CD4-positive, alpha-beta memory T cell (primary cell): ENCODE measurements at regions not wholly inside any gene's neighbourhood (a gene's known extent, or its start where the extent isn't known, plus 50 kb on each side); places are given as distances from the start of the nearest gene placed in this dataset.

ENCODE experiments used
- CTCF ChIA-PET: fragments of 350-600 bp; sonication (Branson Sonifier 250); formaldehyde crosslinking; loops from one replicate; lab custom pipeline; 2021; ENCODE audit warnings: inconsistent platforms; ENCODE audit not compliant: partially characterized antibody; lab: Charles Lee
- POLR2A ChIA-PET: fragments of 350-600 bp; sonication (Branson Sonifier 250); formaldehyde crosslinking; loops from one replicate; lab custom pipeline; 2021; ENCODE audit not compliant: partially characterized antibody; lab: Charles Lee
- DNase-seq, 5 donors: peaks; one replicate each; pipeline versions ENCODE4 v3.0.0 to v3.0.0-alpha.2; 2020 to 2022; ENCODE audit warnings: mixed read lengths in 1 of 5
- H3K27ac ChIP-seq: one replicate; pipeline ENCODE4 v1.7.0; 2013; ENCODE audit warnings: low read depth, low read length
- H3K27me3 ChIP-seq: 2 replicates; pipeline ENCODE4 v1.7.0; 2013; ENCODE audit warnings: mild to moderate bottlenecking, low read length, moderate library complexity; ENCODE audit not compliant: insufficient read depth
- H3K36me3 ChIP-seq: 2 replicates; pipeline ENCODE4 v1.7.0; 2013; ENCODE audit warnings: mild to moderate bottlenecking, low read length, moderate library complexity; ENCODE audit not compliant: insufficient read depth
- H3K4me1 ChIP-seq: 2 replicates; pipeline ENCODE4 v1.7.0; 2013; ENCODE audit warnings: mild to moderate bottlenecking, low read length, moderate library complexity; ENCODE audit not compliant: insufficient read depth
- H3K4me3 ChIP-seq, 2 donors: one replicate each; pipeline ENCODE4 v1.7.0; 2013; ENCODE audit warnings: low read length in 2 of 2, mild to moderate bottlenecking in 1 of 2
- H3K9me3 ChIP-seq, 2 donors: one replicate each; pipeline ENCODE4 v1.7.0; 2013; ENCODE audit warnings: low read length in 2 of 2, control low read depth in 1 of 2; ENCODE audit not compliant: control insufficient read depth in 1 of 2
- H3K27ac Mint-ChIP-seq, 7 donors: one replicate each; pipeline ENCODE4 v1.8.0; 2020 to 2021; ENCODE audit warnings: mixed read lengths in 7 of 7, mild to moderate bottlenecking in 6 of 7, inconsistent platforms in 3 of 7, moderate library complexity in 3 of 7
- H3K27me3 Mint-ChIP-seq, 2 donors: one replicate each; pipeline ENCODE4 v1.8.0; 2020 to 2021; ENCODE audit warnings: mixed read lengths in 2 of 2
- H3K36me3 Mint-ChIP-seq, 2 donors: one replicate each; pipeline ENCODE4 v1.8.0; 2020 to 2021; ENCODE audit warnings: mixed read lengths in 2 of 2, inconsistent platforms in 1 of 2, mild to moderate bottlenecking in 1 of 2
- H3K4me1 Mint-ChIP-seq, 4 donors: one replicate each; pipeline ENCODE4 v1.8.0; 2020 to 2021; ENCODE audit warnings: mixed read lengths in 4 of 4, mild to moderate bottlenecking in 1 of 4
- H3K4me3 Mint-ChIP-seq, 8 donors: one replicate each; pipeline ENCODE4 v1.8.0; 2020 to 2021; ENCODE audit warnings: mixed read lengths in 8 of 8, mild to moderate bottlenecking in 7 of 8, moderate library complexity in 6 of 8, inconsistent platforms in 3 of 8
- H3K9me3 Mint-ChIP-seq, 8 donors: one replicate each; pipeline ENCODE4 v1.8.0; 2020 to 2021; ENCODE audit warnings: mixed read lengths in 8 of 8, mild to moderate bottlenecking in 5 of 8, inconsistent platforms in 3 of 8, moderate library complexity in 1 of 8
- intact Hi-C: fragments of 100-400 bp; cut with micrococcal nuclease; formaldehyde crosslinking; loops from one replicate; pipeline ENCODE4 v1.15.1; 2023

GRCh38 chr1:56298866-56299265 is 280.5 kb downstream of the PLPP3 start:
- CTCF ChIA-PET, result no interaction called here
- H3K27ac Mint-ChIP-seq, result no peak overlapping the region
- H3K27me3 Mint-ChIP-seq, result no peaks in the 10 kb centered on the region
- H3K9me3 ChIP-seq, result no peaks in the 10 kb centered on the region
- no peak overlapping the region for H3K4me3 Mint-ChIP-seq
- H3K9me3 Mint-ChIP-seq, result peaks cover 0 to 3% (median 0%) of the 10 kb centered on the region in 8 donors
- H3K36me3 Mint-ChIP-seq, result no peaks in the 10 kb centered on the region
- POLR2A ChIA-PET, result no interaction called here
- no peaks in the 10 kb centered on the region for H3K36me3 ChIP-seq
- DNase-seq, result no peak
- intact Hi-C loops, result no loop called here
- H3K27ac ChIP-seq, result no peak overlapping the region
- H3K4me3 ChIP-seq, result no peak overlapping the region
- no peaks in the 10 kb centered on the region for H3K4me1 ChIP-seq
- no peaks in the 10 kb centered on the region for H3K4me1 Mint-ChIP-seq
- no peaks in the 10 kb centered on the region for H3K27me3 ChIP-seq

DNA sequence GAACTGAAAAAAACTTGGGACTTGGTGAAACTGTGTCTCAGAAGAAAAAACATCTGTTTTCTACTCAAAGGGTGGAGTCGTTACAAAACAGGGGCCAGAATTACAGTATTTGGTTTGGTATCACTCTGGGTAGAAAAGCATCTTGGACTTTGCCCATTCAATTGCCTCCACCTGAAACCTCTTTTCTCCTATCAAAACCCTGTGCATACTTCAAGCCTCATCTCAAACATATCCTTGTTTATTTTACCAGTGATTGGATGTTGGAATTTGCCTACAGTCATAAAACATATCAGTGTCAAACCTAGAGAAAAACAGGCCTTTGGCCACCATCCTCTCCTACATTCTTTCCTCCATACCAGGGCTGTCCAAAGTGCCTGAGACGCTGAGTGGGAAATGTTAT is 281.5 kb downstream of the PLPP3 start:
- H3K27me3 ChIP-seq, result no peaks in the 10 kb centered on the region
- Mint-ChIP-seq H3K4me3 (no peak overlapping the region), H3K9me3 (peaks cover 0 to 3% (median 0%) of the 10 kb centered on the region in 8 donors), H3K4me1 (no peaks in the 10 kb centered on the region), H3K27ac (no peak overlapping the region), H3K36me3 (no peaks in the 10 kb centered on the region), H3K27me3 (no peaks in the 10 kb centered on the region)
- CTCF ChIA-PET, result no interaction called here
- no peaks in the 10 kb centered on the region for H3K9me3 ChIP-seq
- H3K27ac ChIP-seq, result no peak overlapping the region
- POLR2A ChIA-PET, result no interaction called here
- no peaks in the 10 kb centered on the region for H3K4me1 ChIP-seq
- DNase-seq, result no peak
- H3K4me3 ChIP-seq, result no peak overlapping the region
- intact Hi-C loops, result no loop called here
- no peaks in the 10 kb centered on the region for H3K36me3 ChIP-seq

DNA sequence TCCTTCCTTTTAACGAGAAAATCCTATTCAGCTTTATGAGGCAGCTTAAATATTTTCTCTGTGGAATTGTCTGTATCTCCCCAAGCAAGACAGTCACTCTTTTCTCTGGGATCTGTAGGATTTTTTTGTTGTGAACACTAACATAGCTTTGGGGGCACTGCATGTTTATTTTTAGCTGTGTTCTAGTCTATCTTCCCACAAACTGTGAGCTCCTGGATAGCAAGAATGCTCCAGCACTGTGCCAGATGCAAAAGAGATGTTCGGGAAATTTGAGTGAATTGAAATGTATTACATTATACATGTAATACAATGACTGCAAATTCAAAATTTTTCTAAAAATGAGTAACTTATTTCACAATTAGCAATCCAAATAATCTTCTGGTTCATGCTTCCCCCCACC is 282.2 kb downstream of the PLPP3 start:
- ChIA-PET POLR2A (no interaction called here), CTCF (no interaction called here)
- H3K27me3 ChIP-seq, result no peaks in the 10 kb centered on the region
- no peaks in the 10 kb centered on the region for H3K9me3 ChIP-seq
- no peak overlapping the region for H3K4me3 Mint-ChIP-seq
- H3K27ac ChIP-seq, result no peak overlapping the region
- H3K9me3 Mint-ChIP-seq, result peaks cover 0 to 3% (median 0%) of the 10 kb centered on the region in 8 donors
- no peaks in the 10 kb centered on the region for H3K36me3 ChIP-seq
- no peaks in the 10 kb centered on the region for H3K4me1 ChIP-seq
- no peaks in the 10 kb centered on the region for H3K27me3 Mint-ChIP-seq
- intact Hi-C loops, result no loop called here
- H3K4me3 ChIP-seq, result no peak overlapping the region
- no peak for DNase-seq
- no peaks in the 10 kb centered on the region for H3K36me3 Mint-ChIP-seq
- no peaks in the 10 kb centered on the region for H3K4me1 Mint-ChIP-seq
- no peak overlapping the region for H3K27ac Mint-ChIP-seq

DNA sequence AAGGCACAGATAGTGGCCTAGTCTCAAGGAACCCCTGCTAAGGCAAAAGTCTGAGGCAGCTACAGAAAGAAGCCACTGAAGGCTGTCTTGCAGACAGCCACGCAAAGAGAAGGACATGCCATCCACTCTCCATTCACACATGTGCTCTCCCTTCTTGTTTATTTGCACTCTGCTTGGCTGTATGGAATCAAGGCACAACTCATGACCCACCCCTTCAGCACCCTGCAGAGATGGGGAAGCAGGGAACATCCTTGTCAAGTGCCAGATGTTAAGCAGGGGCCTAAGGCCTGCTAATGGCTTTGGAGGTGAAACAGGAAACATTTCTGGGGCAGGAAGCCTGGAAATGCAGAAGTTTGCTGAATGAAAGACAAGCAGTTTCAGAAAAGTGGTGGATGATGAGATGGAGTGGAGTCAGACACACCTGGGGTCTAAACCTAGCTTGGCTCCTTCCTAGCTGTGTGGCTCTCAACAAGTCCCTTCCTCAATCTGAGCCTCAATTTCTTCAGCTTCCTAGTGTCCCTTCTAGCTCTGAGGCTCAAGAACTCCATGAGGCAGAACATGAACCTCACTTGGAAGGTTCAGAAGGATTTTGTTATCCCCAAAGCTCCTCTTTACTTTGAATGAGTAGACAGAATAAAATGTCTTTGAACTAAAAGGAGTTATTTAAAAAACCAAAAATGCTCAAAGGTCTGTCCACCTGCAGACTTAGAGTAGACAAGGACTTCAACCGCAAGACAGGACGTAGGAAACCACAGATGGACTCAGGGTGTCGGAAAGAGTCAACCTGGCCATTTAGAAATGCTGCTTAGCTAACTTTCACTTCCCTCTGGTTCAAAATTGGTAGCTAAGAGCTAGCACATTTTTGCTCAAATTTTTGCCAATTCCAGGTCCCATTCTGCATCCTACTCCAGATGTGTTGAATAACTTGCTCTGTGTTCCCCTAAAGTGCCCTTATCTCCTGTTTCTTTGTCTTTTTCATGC is 283.1 kb downstream of the PLPP3 start:
- H3K4me3 ChIP-seq, result no peak overlapping the region
- no peak overlapping the region for H3K27ac Mint-ChIP-seq
- intact Hi-C loops, result no loop called here
- H3K36me3 ChIP-seq, result no peaks in the 10 kb centered on the region
- ChIA-PET POLR2A (no interaction called here), CTCF (no interaction called here)
- H3K36me3 Mint-ChIP-seq, result no peaks in the 10 kb centered on the region
- H3K27me3 Mint-ChIP-seq, result no peaks in the 10 kb centered on the region
- no peak overlapping the region for H3K4me3 Mint-ChIP-seq
- H3K9me3 ChIP-seq, result no peaks in the 10 kb centered on the region
- no peaks in the 10 kb centered on the region for H3K4me1 ChIP-seq
- no peak for DNase-seq
- H3K27me3 ChIP-seq, result no peaks in the 10 kb centered on the region
- no peak overlapping the region for H3K27ac ChIP-seq
- peaks cover 0 to 3% (median 0%) of the 10 kb centered on the region in 8 donors for H3K9me3 Mint-ChIP-seq
- H3K4me1 Mint-ChIP-seq, result no peaks in the 10 kb centered on the region

- intact Hi-C loops, result no loop called here
- no peak overlapping the region for H3K4me3 Mint-ChIP-seq
- H3K4me1 Mint-ChIP-seq, result no peaks in the 10 kb centered on the region
- Histone ChIP-seq H3K4me1 (no peaks in the 10 kb centered on the region), H3K27ac (no peak overlapping the region), H3K36me3 (no peaks in the 10 kb centered on the region), H3K27me3 (no peaks in the 10 kb centered on the region), H3K9me3 (no peaks in the 10 kb centered on the region), H3K4me3 (no peak overlapping the region)
- H3K27ac Mint-ChIP-seq, result no peak overlapping the region
- ChIA-PET POLR2A (no interaction called here), CTCF (no interaction called here)
- H3K27me3 Mint-ChIP-seq, result no peaks in the 10 kb centered on the region
- no peaks in the 10 kb centered on the region for H3K36me3 Mint-ChIP-seq
- H3K9me3 Mint-ChIP-seq, result peaks cover 0 to 3% (median under 1%) of the 10 kb centered on the region in 8 donors
- no peak for DNase-seq
These were observed 287.9 kb downstream of the PLPP3 start for GRCh38 chr1:56291374-56291919.

GRCh38 chr1:56289260-56289659 is 290.1 kb downstream of the PLPP3 start:
- Histone ChIP-seq H3K36me3 (no peaks in the 10 kb centered on the region), H3K4me1 (no peaks in the 10 kb centered on the region), H3K9me3 (no peaks in the 10 kb centered on the region), H3K27me3 (no peaks in the 10 kb centered on the region), H3K4me3 (no peak overlapping the region), H3K27ac (no peak overlapping the region)
- CTCF ChIA-PET, result no interaction called here
- Mint-ChIP-seq H3K36me3 (no peaks in the 10 kb centered on the region), H3K4me1 (no peaks in the 10 kb centered on the region), H3K9me3 (peaks cover 0 to 5% (median under 1%) of the 10 kb centered on the region in 8 donors), H3K27ac (no peak overlapping the region), H3K4me3 (no peak overlapping the region), H3K27me3 (peaks cover 0 to 2% of the 10 kb centered on the region in 2 donors)
- DNase-seq, result no peak
- intact Hi-C loops, result no loop called here
- POLR2A ChIA-PET, result no interaction called here

- Mint-ChIP-seq H3K36me3 (no peaks in the 10 kb centered on the region), H3K27me3 (peaks cover 0 to 2% of the 10 kb centered on the region in 2 donors), H3K4me1 (no peaks in the 10 kb centered on the region), H3K9me3 (peaks cover 0 to 5% (median 0%) of the 10 kb centered on the region in 8 donors), H3K27ac (no peak overlapping the region), H3K4me3 (no peak overlapping the region)
- no peak for DNase-seq
- H3K4me1 ChIP-seq, result no peaks in the 10 kb centered on the region
- no peaks in the 10 kb centered on the region for H3K9me3 ChIP-seq
- no peaks in the 10 kb centered on the region for H3K36me3 ChIP-seq
- H3K27me3 ChIP-seq, result no peaks in the 10 kb centered on the region
- intact Hi-C loops, result no loop called here
- POLR2A ChIA-PET, result no interaction called here
- CTCF ChIA-PET, result no interaction called here
- H3K27ac ChIP-seq, result no peak overlapping the region
- no peak overlapping the region for H3K4me3 ChIP-seq
These were observed 291.6 kb downstream of the PLPP3 start for GRCh38 chr1:56287721-56288120.
